DOHH2 (cell line): ENCODE measurements at regions not wholly inside any gene's neighbourhood (a gene's known extent, or its start where the extent isn't known, plus 50 kb on each side); places are given as distances from the start of the nearest gene placed in this dataset.
"Not testable (repeated sequence)": the region's sequence is repeated elsewhere in the genome, so short reads cannot be mapped to it uniquely, and the experiment has no call there.

Experiments
- H3F3A ChIP-seq: fragments of 200-600 bp; sonication (generic), shearing (Covaris generic); 2 replicates; pipeline ENCODE4 v1.6.0; 2016; ENCODE audit warnings: antibody characterized with exemption, mild to moderate bottlenecking; ENCODE audit not compliant: control insufficient read depth, insufficient read depth
- H3K27ac ChIP-seq: fragments of 200-600 bp; sonication (generic); 2 replicates; pipeline ENCODE4 v1.5.1; 2014; ENCODE audit warnings: low read depth, mild to moderate bottlenecking, low read length, moderate library complexity
- H3K27me3 ChIP-seq: fragments of 200-600 bp; sonication (generic); 2 replicates; pipeline ENCODE4 v1.6.1; 2014; ENCODE audit warnings: mild to moderate bottlenecking, low read length, mixed read lengths; ENCODE audit not compliant: control insufficient read depth
- H3K36me3 ChIP-seq: fragments of 200-600 bp; sonication (generic); 2 replicates; pipeline ENCODE4 v1.6.1; 2014; ENCODE audit warnings: mild to moderate bottlenecking, low read length, moderate library complexity, mixed read lengths; ENCODE audit not compliant: control insufficient read depth
- H3K4me1 ChIP-seq: fragments of 200-600 bp; sonication (generic); 2 replicates; pipeline ENCODE4 v1.6.1; 2014; ENCODE audit warnings: mild to moderate bottlenecking, low read length, mixed read lengths; ENCODE audit not compliant: control insufficient read depth
- H3K4me2 ChIP-seq: fragments of 200-600 bp; sonication (generic); 2 replicates; pipeline ENCODE4 v1.6.0; 2014; ENCODE audit warnings: mild to moderate bottlenecking, low read length, moderate library complexity
- H3K4me3 ChIP-seq: fragments of 200-600 bp; sonication (generic); 2 replicates; pipeline ENCODE4 v1.5.1; 2014; ENCODE audit warnings: mild to moderate bottlenecking, low read length, mixed read lengths
- H3K79me2 ChIP-seq: fragments of 200-600 bp; sonication (generic); 2 replicates; pipeline ENCODE4 v1.6.1; 2014; ENCODE audit warnings: mild to moderate bottlenecking, low read length, mixed read lengths; ENCODE audit not compliant: control insufficient read depth
- H3K9me2 ChIP-seq: fragments of 200-600 bp; sonication (generic); replicated peaks from 2 replicates; pipeline ENCODE4 v1.6.1; 2014; ENCODE audit warnings: mild to moderate bottlenecking, low read length, mixed read lengths; ENCODE audit not compliant: control insufficient read depth
- H3K9me3 ChIP-seq: fragments of 200-600 bp; sonication (generic); 2 replicates; pipeline ENCODE4 v1.6.1; 2014; ENCODE audit warnings: antibody characterized with exemption, low read length, mixed read lengths; ENCODE audit not compliant: control insufficient read depth, insufficient read depth
- H4K20me1 ChIP-seq: fragments of 200-600 bp; sonication (generic); 2 replicates; pipeline ENCODE4 v1.6.0; 2014; ENCODE audit warnings: low read depth, mild to moderate bottlenecking, antibody characterized with exemption, low read length, moderate library complexity; ENCODE audit not compliant: control insufficient read depth, insufficient read depth
- CTCF ChIP-seq: fragments of 200-600 bp; sonication (generic); IDR thresholded peaks from one replicate; pipeline ENCODE4 v1.5.1; 2014; ENCODE audit warnings: antibody characterized with exemption, mild to moderate bottlenecking, low read depth, low read length; ENCODE audit not compliant: poor library complexity, severe bottlenecking
- EZH2phosphoT487 ChIP-seq: fragments of 200-600 bp; sonication (generic); IDR thresholded peaks from 2 replicates; pipeline ENCODE4 v1.6.1; 2017; ENCODE audit warnings: borderline replicate concordance, mild to moderate bottlenecking, antibody characterized with exemption, low read length, moderate library complexity, mixed read lengths

- no peaks in the 10 kb centered on the region for H3K27me3 ChIP-seq
- H3K36me3 ChIP-seq = peaks cover 13% of the 10 kb centered on the region
- H4K20me1 ChIP-seq = no peaks in the 10 kb centered on the region
- no peaks in the 10 kb centered on the region for H3K9me2 ChIP-seq
- H3F3A ChIP-seq = peaks cover 7% of the 10 kb centered on the region; the same call in 1 of the 2 replicates
- H3K79me2 ChIP-seq = peaks cover 10% of the 10 kb centered on the region; the same call in 1 of the 2 replicates
- H3K4me3 ChIP-seq = no peak overlapping the region
- peaks cover 12% of the 10 kb centered on the region for H3K4me1 ChIP-seq
- no peaks in the 10 kb centered on the region for H3K9me3 ChIP-seq
- H3K4me2 ChIP-seq = no peak overlapping the region
- no peak overlapping the region for H3K27ac ChIP-seq
- no peak for TF ChIP-seq CTCF
- no peak for TF ChIP-seq EZH2phosphoT487
Observed at GRCh38 chr17:47063475-47063874, 84.4 kb upstream of the RPRML start.

- not testable (repeated sequence) for H3K4me2 ChIP-seq, H3K4me1 ChIP-seq, H3F3A ChIP-seq
Observed at GRCh38 chr17:47062851-47063250, 83.8 kb upstream of the RPRML start.

DNA sequence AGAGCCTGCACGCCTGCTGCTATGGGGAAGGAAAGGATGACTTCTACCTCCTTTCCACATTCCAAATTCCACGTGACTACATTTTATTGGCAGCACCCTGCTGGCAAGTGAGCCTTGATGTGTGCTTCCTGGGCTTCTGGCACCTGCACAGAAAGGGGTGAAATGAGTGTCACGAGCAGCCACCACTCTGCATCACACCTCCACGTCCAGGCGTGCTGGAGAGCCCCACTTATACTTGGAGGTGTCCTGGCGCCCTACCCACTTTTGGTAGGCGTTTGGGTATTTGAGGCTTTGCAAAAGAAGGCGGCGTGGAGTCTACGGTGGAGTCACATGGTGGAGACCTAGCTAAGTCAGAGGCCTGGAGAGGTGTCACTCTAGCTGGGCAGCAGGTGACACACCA, 81.0 kb upstream of the RPRML start:
- H3K79me2 ChIP-seq, H3K9me3 ChIP-seq, H3K4me1 ChIP-seq, H3K27me3 ChIP-seq, H3K4me2 ChIP-seq, H3K27ac ChIP-seq, H3F3A ChIP-seq, H4K20me1 ChIP-seq, H3K4me3 ChIP-seq, H3K9me2 ChIP-seq, H3K36me3 ChIP-seq: not testable (repeated sequence)

More at GRCh38 chr17:47062851-47063250, 83.8 kb upstream of the RPRML start:
- H3K36me3 ChIP-seq = peaks cover 13% of the 10 kb centered on the region
- H3K9me2 ChIP-seq, H3K27ac ChIP-seq, H3K27me3 ChIP-seq, H4K20me1 ChIP-seq, H3K9me3 ChIP-seq, H3K4me3 ChIP-seq, H3K79me2 ChIP-seq: not testable (repeated sequence)

DNA sequence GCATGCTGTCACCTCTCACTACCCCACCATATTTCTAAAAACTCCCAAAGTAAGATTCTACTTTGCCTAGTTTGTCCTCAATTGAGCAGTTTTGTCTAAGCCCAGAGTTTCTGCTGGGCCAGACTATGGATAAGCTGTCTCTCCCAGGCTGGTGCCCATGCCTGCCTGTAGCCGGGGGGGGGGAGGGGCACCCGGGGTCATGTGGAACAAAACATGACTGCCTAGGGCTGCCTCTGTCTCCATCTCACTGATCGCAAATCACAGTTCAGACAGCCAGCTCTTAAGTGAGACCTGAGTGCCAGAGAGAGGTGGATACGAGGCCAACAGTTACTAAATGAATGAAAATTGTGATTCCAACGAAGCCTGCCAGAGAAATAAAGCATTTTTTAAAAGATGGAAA, 78.8 kb upstream of the RPRML start:
- no peak for TF ChIP-seq CTCF
- no peak for TF ChIP-seq EZH2phosphoT487
- H3K27me3 ChIP-seq = no peaks in the 10 kb centered on the region
- peaks cover 8% of the 10 kb centered on the region; the same call in 1 of the 2 replicates for H3K36me3 ChIP-seq
- no peak overlapping the region for H3K27ac ChIP-seq
- H4K20me1 ChIP-seq = no peaks in the 10 kb centered on the region
- H3K79me2 ChIP-seq = no peaks in the 10 kb centered on the region
- H3F3A ChIP-seq = no peaks in the 10 kb centered on the region
- H3K4me1 ChIP-seq = no peaks in the 10 kb centered on the region
- no peaks in the 10 kb centered on the region for H3K9me3 ChIP-seq
- no peak overlapping the region for H3K4me3 ChIP-seq
- H3K4me2 ChIP-seq = no peak overlapping the region
- no peaks in the 10 kb centered on the region for H3K9me2 ChIP-seq

DNA sequence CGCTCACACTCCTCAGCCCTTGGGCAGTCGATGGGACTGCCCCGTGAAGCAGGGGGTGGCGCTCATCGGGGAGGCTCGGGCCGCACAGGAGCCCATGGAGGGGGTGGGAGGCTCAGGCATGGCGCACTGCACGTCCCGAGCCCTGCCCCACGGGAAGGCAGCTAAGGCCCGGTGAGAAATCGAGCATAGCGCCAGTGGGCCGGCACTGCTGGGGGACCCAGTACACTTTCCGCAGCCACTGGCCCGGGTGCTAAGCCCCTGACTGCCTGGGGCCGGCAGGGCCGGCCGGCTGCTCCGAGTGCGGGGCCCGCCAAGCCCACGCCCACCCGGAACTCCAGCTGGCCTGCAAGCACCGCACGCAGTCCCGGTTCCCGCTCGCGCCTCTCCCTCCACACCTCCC, 78.2 kb upstream of the RPRML start:
- H4K20me1 ChIP-seq = not testable (repeated sequence)

DNA sequence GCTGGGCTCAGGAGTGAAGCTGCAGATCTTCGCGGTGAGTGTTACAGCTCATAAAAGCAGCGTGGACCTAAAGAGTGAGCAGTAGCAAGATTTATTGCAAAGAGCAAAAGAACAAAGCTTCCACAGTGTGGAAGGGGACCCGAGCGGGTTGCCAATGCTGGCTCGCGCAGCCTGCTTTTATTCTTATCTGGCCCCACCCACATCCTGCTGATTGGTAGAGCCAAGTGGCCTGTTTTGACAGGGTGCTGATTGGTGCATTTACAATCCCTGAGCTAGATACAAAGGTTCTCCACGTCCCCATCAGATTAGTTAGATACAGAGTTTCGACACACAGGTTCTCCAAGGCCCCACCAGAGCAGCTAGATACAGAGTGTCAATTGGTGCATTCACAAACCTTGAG, 77.6 kb upstream of the RPRML start:
- not testable (repeated sequence) for H3K4me3 ChIP-seq, H4K20me1 ChIP-seq, H3K9me3 ChIP-seq, H3K4me1 ChIP-seq, H3F3A ChIP-seq, H3K79me2 ChIP-seq, H3K27ac ChIP-seq, H3K9me2 ChIP-seq, H3K4me2 ChIP-seq, H3K27me3 ChIP-seq, H3K36me3 ChIP-seq

More for the DNA sequence above, 78.2 kb upstream of the RPRML start:
- H3K27me3 ChIP-seq, H3K9me3 ChIP-seq, H3F3A ChIP-seq, H3K4me2 ChIP-seq, H3K36me3 ChIP-seq, H3K4me3 ChIP-seq, H3K9me2 ChIP-seq, H3K4me1 ChIP-seq, H3K79me2 ChIP-seq, H3K27ac ChIP-seq: not testable (repeated sequence)
